HG02938 (cell line): ENCODE measurements at regions not wholly inside any gene's neighbourhood (a gene's known extent, or its start where the extent isn't known, plus 50 kb on each side); places are given as distances from the start of the nearest gene placed in this dataset.
"Not testable (repeated sequence)": the region's sequence is repeated elsewhere in the genome, so short reads cannot be mapped to it uniquely, and the experiment has no call there.

Source experiments
- ATAC-seq: cut with Tn5 transposase; IDR thresholded peaks from one replicate; pipeline ENCODE4 v1.9.1; 2021; ENCODE audit warnings: mild to moderate bottlenecking, moderate library complexity; ENCODE audit not compliant: unreplicated experiment

DNA sequence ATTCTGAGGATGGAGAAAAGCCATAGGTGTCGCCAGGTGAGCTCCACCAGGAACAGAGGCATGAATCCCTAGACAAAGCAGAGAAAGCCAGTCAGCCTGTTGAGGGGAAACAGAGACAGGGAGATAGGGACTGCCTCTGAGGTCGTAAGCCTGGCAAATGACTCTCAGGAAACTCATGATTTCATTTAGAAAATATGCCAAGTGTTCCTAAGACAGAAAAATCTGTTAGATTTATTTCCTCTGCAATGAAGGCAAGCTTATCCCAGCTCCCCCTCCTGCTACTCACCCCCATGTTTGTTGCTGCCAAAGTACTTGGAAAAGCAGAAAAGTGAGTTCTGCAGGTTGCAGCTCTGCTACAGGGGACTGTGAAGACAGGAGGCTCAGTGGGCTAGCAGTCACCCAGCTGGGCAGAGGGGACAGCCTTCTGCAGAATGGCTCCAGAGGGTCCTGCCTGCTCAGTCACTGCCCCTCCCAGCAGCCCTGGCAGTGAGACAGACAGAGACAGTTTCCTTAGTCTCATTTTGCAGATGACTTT is 184.3 kb downstream of the ADRA2A start:
- ATAC-seq = no peak

DNA sequence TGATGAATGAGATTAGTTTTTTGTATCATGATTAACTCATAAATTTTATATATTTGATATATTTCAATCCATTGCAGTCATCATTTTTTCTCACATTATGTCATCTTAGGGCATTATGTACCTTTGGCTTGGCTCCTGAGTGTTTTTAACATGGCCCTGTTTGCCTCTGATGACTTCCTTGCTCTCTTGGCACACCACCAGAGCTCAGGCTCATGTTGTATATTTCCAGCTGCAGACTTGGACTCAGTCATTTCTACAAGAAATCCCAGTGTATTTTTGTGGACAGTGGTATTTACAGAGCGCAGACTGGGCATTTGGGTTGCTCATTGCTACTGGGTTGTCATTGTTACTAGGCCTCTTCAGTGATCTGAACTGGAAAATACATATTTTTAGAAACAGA is 188.5 kb downstream of the ADRA2A start:
- no peak for ATAC-seq

DNA sequence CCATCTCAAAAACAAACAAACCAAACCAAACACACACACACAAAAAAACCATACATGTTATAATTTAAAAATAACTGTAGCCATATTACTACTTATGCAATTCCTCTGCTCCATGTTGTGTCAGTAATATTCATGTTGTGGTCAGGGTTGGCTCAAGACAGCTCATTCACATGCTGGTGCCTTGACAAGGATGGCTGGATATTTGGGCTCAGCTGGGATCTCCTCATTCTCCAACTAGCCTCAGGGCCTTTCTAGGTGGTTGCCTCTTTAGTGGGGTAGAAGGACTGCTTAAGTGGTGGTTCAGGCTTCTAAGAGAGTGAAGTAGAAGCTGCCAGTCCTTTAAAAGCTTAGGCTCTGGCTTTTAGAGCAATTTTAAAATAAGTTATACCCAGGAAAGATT is 189.3 kb downstream of the ADRA2A start:
- ATAC-seq = no peak

DNA sequence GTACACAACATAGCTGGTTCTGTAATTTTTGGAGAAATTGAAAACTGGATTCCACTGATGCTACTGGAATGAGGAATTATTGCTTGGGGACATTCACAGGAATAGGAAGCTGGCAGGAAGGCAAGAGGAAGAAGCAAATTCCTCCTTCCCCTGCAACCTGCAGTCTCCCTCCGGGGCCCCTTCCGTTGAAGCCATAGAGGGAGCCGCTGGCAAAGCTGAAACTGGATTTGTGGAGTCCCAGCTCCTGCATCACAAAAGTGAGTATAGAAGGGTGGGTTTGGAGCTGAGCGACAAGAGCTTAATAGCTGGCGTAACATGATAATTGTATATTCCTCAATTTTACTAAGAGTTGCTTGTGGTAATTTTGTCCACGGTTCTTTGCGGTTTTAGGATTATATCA is 190.8 kb downstream of the ADRA2A start:
- no peak for ATAC-seq

DNA sequence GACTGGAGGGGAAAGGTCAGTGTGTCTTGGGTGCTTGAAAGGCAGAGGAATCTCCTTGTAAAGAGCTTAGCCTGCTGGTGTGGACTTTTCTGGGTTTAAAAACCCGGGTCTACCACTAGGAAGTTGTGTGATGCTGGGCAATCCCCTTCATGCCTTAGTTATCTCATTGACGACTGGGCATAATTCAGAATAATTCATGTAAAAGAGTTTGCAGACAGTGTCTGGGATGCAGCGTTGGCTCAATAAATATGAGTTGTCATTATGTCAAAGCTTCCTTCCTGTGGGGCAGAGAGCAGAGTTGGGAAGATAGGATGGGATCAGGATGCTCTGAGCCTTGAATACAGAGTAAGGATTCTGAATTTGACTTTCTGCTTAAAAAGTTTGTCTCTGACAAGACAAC is 196.4 kb downstream of the ADRA2A start:
- no peak for ATAC-seq

DNA sequence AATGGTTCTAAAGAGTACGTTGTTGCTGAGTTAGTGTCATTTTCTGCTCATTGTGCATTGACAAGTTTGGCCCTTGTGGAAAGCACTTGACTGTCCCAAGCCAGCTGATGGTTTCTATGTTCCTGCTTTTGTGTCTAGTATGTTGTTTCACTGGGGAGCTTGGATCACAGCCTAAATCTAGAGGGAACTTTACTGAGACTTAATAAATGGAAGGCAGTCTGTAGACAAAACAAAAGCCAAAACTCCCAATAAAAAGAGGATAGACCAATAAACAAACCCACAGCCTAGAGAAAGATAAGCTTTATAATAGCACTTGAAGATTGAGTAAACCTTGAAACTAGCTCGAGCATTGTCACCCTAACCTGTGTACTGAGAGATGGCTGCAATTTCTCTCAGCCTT is 196.8 kb downstream of the ADRA2A start:
- ATAC-seq = no peak

- ATAC-seq = no peak
These were observed 198.3 kb downstream of the ADRA2A start for GRCh38 chr10:111275091-111275490.

GRCh38 chr10:111277661-111278060 is 200.8 kb downstream of the ADRA2A start:
- no peak for ATAC-seq

GRCh38 chr10:111278266-111278665 is 201.4 kb downstream of the ADRA2A start:
- no peak for ATAC-seq

GRCh38 chr10:111281516-111281915 is 204.7 kb downstream of the ADRA2A start:
- no peak for ATAC-seq

GRCh38 chr10:111289461-111289860 is 212.6 kb downstream of the ADRA2A start:
- ATAC-seq = no peak

GRCh38 chr10:111290649-111291048 is 213.8 kb downstream of the ADRA2A start:
- no peak for ATAC-seq

DNA sequence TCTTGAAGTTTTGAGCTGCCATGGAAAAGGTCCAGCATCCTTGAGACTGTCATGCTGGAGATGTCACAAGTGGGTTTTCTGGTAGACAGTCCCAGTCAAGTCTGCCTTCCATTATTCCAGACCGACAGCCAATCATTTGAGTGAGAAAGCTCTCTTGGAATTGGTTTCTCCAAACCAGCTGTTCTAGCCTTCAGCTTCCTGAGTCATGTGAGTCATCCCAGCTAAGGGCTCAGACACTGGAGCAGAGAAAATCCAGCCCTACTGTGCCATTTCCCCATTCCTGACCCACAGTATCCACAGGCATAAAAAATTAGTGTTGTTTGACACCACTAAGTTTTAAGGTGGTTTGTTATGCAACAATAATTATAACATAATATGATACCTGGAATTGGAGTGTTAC is 219.0 kb downstream of the ADRA2A start:
- ATAC-seq = no peak

DNA sequence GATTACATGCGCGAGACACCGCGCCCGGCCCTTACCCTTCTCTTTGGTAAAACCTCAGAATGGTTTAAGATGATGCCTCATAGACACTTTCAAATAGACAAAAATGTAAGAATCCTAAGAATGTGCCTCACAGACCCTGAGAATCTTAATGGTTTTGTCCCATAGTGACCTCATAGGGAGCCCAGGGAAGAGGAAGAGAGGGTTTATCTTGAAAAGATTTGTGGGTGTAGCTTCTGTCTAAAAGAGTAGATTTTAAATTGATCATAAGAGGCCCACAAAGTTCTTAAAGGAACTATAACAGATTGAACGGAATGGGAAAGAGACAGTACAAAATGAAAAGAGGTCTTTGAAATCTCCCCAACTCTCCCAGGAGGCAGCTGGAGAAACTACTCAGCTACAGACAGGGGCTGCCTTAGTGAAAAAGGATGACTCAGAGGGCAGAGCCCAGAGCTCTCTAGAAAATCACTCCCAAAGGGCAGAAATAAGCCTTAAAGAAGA is 220.6 kb downstream of the ADRA2A start:
- ATAC-seq = no peak

GRCh38 chr10:111298031-111298430 is 221.2 kb downstream of the ADRA2A start:
- no peak for ATAC-seq

DNA sequence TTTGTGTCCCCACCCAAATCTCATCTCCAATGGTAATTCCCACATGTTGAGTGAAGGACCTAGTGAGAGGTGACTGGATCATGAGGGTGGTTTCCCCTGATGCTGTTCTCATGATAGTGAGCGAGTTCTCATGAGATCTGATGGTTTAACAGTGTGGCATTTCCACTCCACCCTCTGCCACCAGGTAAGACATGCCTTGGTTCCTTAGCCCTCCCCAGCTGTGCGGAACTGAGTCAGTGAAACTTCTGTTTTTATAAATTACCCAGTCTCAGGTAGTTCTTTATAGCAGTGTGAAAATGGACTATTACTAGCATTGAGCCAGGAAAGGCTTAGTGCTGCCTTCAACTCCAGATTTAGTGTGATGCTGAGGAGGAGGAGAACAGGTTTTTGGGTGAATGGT is 222.2 kb downstream of the ADRA2A start:
- ATAC-seq = no peak

GRCh38 chr10:111303887-111304286 is 227.1 kb downstream of the ADRA2A start:
- ATAC-seq = no peak

GRCh38 chr10:111316722-111317212 is 239.9 kb downstream of the ADRA2A start:
- no peak for ATAC-seq

DNA sequence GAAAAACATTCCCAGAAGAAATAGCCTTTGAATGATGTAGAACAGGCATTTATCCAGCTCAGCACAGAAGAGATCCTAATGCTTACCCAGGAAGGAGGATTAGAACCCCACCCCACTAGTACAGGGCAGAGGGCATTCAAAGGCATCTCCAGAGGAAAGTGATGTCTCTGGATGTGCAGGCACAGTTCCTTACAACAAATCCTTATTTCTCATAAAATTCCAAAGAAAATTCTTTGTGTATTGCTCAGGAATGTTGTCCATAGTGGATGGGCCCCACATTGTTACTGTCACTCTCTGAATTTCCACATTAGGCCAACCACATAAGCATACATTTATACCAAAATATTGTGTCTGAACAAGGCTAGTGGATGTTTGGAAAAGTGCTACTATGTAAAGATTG is 243.0 kb downstream of the ADRA2A start:
- no peak for ATAC-seq

- no peak for ATAC-seq
These were observed 246.6 kb downstream of the ADRA2A start for GRCh38 chr10:111323389-111323966.

DNA sequence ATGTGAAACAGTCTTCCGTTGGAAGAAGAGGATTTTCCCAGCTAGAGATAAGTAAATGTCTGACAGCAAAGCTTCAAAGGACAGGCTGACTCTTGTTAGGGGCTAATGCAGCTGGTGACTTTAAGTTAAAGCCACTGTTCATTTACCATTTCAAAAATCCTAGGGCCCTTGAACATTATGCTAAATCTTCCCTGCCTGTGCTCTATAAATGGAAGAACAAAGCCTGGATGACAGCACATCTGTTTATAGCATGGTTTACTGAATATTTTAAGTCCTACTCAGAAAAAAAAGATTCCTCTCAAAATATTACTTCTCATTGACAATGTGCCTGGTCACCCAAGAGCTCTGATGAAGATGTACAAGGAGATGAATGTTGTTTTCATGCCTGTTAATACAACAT is 255.3 kb downstream of the ADRA2A start:
- not testable (repeated sequence) for ATAC-seq

- ATAC-seq = no peak
These were observed 259.0 kb downstream of the ADRA2A start for GRCh38 chr10:111335826-111336225.

GRCh38 chr10:111338035-111338434 is 261.2 kb downstream of the ADRA2A start:
- ATAC-seq = no peak
